Hepatocyte (in vitro differentiated cells): ENCODE measurements at regions not wholly inside any gene's neighbourhood (a gene's known extent, or its start where the extent isn't known, plus 50 kb on each side); places are given as distances from the start of the nearest gene placed in this dataset.

Source experiments
- EZH2 ChIP-seq: fragments of 200-600 bp; sonication (generic); IDR thresholded peaks from 2 replicates; pipeline ENCODE4 v1.6.1; 2016; ENCODE audit warnings: antibody characterized with exemption, mild to moderate bottlenecking, borderline replicate concordance
- EZH2phosphoT487 ChIP-seq: fragments of 200-600 bp; sonication (generic); IDR thresholded peaks from one replicate; pipeline ENCODE4 v1.6.1; 2018; ENCODE audit warnings: antibody characterized with exemption, mild to moderate bottlenecking, low read depth, moderate library complexity; ENCODE audit not compliant: unreplicated experiment, severe bottlenecking
- TF ChIP-seq, protein P1 (sequence below): fragments of 200-600 bp; sonication (generic); IDR thresholded peaks from 2 replicates; pipeline ENCODE4 v1.5.1; 2016; ENCODE audit warnings: antibody characterized with exemption, mild to moderate bottlenecking; ENCODE audit not compliant: poor library complexity

DNA sequence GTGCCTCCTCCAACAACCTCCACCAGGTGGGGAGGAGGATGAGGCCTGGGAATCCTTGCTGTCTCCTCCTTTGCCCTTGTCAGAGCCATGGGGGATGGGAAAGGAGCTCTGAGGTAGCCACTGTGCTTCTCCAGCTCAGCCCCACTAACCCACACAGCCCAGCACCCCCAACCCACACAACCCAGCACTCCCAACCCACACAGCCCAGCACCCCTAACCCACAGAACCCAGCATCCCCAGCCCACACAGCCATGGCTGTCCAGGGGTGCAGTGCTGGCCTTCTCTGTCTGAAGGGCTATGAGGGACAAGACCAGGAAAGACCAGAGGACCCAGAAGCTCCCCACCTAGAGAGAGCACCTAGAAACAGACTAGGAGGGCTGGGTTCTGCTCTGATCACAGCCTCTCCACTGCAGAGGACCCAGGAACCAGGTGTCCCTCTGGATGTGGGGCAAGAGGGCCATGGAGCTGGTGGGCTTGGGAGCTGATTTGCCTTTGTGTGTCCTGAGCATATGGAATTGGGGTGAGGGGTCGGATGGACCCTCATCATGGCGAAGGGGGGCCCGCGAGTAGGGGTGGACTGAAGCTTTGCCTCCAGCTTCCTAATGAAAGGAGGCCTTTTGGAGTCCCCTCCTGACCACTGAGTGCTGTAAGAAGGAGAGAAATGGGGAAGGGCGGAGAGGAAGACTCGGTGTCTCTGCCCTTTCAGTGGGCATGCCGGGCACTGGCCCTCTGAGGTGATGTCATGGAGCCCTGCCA, 117.6 kb upstream of the THY1 start:
- TF ChIP-seq, protein P1, sequence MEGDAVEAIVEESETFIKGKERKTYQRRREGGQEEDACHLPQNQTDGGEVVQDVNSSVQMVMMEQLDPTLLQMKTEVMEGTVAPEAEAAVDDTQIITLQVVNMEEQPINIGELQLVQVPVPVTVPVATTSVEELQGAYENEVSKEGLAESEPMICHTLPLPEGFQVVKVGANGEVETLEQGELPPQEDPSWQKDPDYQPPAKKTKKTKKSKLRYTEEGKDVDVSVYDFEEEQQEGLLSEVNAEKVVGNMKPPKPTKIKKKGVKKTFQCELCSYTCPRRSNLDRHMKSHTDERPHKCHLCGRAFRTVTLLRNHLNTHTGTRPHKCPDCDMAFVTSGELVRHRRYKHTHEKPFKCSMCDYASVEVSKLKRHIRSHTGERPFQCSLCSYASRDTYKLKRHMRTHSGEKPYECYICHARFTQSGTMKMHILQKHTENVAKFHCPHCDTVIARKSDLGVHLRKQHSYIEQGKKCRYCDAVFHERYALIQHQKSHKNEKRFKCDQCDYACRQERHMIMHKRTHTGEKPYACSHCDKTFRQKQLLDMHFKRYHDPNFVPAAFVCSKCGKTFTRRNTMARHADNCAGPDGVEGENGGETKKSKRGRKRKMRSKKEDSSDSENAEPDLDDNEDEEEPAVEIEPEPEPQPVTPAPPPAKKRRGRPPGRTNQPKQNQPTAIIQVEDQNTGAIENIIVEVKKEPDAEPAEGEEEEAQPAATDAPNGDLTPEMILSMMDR, result no peak
- no peak for TF ChIP-seq EZH2phosphoT487
- TF ChIP-seq EZH2, result no peak
